CD4-positive, CD25-positive, alpha-beta regulatory T cell (primary cell): ENCODE measurements at regions not wholly inside any gene's neighbourhood (a gene's known extent, or its start where the extent isn't known, plus 50 kb on each side); places are given as distances from the start of the nearest gene placed in this dataset.

Experiments
- ATAC-seq, 2 donors: fragments of 150-1000 bp; cut with Tn5 transposase; one replicate each; pipeline ENCODE4 v1.10.0; 2021; ENCODE audit warnings: low read depth in 2 of 2, moderate number of reproducible peaks in 2 of 2, moderate library complexity in 1 of 2
- DNase-seq, 3 donors: peaks; one replicate each; pipeline versions ENCODE4 v3.0.0 to v3.0.0-alpha.2; 2012 to 2022; ENCODE audit warnings: mixed read lengths in 1 of 3
- H3K27ac ChIP-seq: one replicate; pipeline ENCODE4 v1.7.0; 2013; ENCODE audit warnings: mild to moderate bottlenecking, low read length; ENCODE audit not compliant: insufficient read depth, poor library complexity, severe bottlenecking
- H3K27me3 ChIP-seq: one replicate; pipeline ENCODE4 v1.7.0; 2013; ENCODE audit warnings: low read length; ENCODE audit not compliant: control insufficient read depth, insufficient read depth
- H3K36me3 ChIP-seq: one replicate; pipeline ENCODE4 v1.7.0; 2013; ENCODE audit warnings: mild to moderate bottlenecking, low read length, moderate library complexity; ENCODE audit not compliant: control insufficient read depth, insufficient read depth
- H3K4me1 ChIP-seq: 2 replicates; pipeline ENCODE4 v1.7.0; 2013; ENCODE audit warnings: mild to moderate bottlenecking, low read length; ENCODE audit not compliant: insufficient read depth, control insufficient read depth, poor library complexity, severe bottlenecking
- H3K4me3 ChIP-seq: one replicate; pipeline ENCODE4 v1.7.0; 2013; ENCODE audit warnings: low read depth, mild to moderate bottlenecking, low read length, moderate library complexity
- H3K9me3 ChIP-seq, 2 experiments: 1 replicate in 1 of 2; 2 replicates in 1 of 2; pipeline ENCODE4 v1.7.0; 2013; ENCODE audit warnings: low read length in 2 of 2, mild to moderate bottlenecking in 1 of 2, moderate library complexity in 1 of 2; ENCODE audit not compliant: control insufficient read depth in 2 of 2
- H3K27ac Mint-ChIP-seq, 3 donors: one replicate each; pipeline ENCODE4 v1.8.0; 2020 to 2022; ENCODE audit warnings: mild to moderate bottlenecking in 3 of 3, mixed read lengths in 3 of 3, moderate library complexity in 2 of 3
- H3K27me3 Mint-ChIP-seq: one replicate; pipeline ENCODE4 v1.8.0; 2022; ENCODE audit warnings: mild to moderate bottlenecking, mixed read lengths
- H3K36me3 Mint-ChIP-seq: one replicate; pipeline ENCODE4 v1.8.0; 2020; ENCODE audit warnings: mixed read lengths
- H3K4me1 Mint-ChIP-seq, 4 donors: one replicate each; pipeline ENCODE4 v1.8.0; 2020 to 2022; ENCODE audit warnings: mixed read lengths in 4 of 4, mild to moderate bottlenecking in 1 of 4
- H3K4me3 Mint-ChIP-seq, 4 donors: one replicate each; pipeline ENCODE4 v1.8.0; 2020 to 2022; ENCODE audit warnings: mild to moderate bottlenecking in 4 of 4, mixed read lengths in 4 of 4, moderate library complexity in 3 of 4
- H3K9me3 Mint-ChIP-seq, 7 donors: one replicate each; pipeline ENCODE4 v1.8.0; 2020 to 2022; ENCODE audit warnings: mixed read lengths in 7 of 7, mild to moderate bottlenecking in 3 of 7, moderate library complexity in 2 of 7

GRCh38 chr1:101300916-101301315, 64.1 kb downstream of the S1PR1 start:
- Mint-ChIP-seq H3K27me3 (peaks cover 8% of the 10 kb centered on the region), H3K4me1 (peaks cover 4 to 33% (median 16%) of the 10 kb centered on the region in 4 donors), H3K27ac (peak overlapping the region in 1 of 3 donors; percentile 1), H3K36me3 (peaks cover 3% of the 10 kb centered on the region), H3K4me3 (no peak overlapping the region), H3K9me3 (no peaks in the 10 kb centered on the region)
- no peaks in the 10 kb centered on the region for H3K36me3 ChIP-seq
- H3K4me3 ChIP-seq: no peak overlapping the region
- peaks cover 2% of the 10 kb centered on the region for H3K27me3 ChIP-seq
- no peak overlapping the region for H3K27ac ChIP-seq
- no peaks in the 10 kb centered on the region for H3K9me3 ChIP-seq
- ATAC-seq (no peak), DNase-seq (no peak)
- peaks cover 12% of the 10 kb centered on the region for H3K4me1 ChIP-seq

GRCh38 chr1:101301446-101302057, 64.7 kb downstream of the S1PR1 start:
- ATAC-seq: no peak
- peaks cover 2% of the 10 kb centered on the region for H3K27me3 ChIP-seq
- no peak overlapping the region for H3K4me3 Mint-ChIP-seq

GRCh38 chr1:101302831-101303511, 66.2 kb downstream of the S1PR1 start:
- Histone ChIP-seq H3K4me1 (peaks cover 12% of the 10 kb centered on the region), H3K4me3 (no peak overlapping the region), H3K27ac (no peak overlapping the region), H3K9me3 (no peaks in the 10 kb centered on the region), H3K36me3 (no peaks in the 10 kb centered on the region), H3K27me3 (peaks cover 2% of the 10 kb centered on the region)
- ATAC-seq (no peak), DNase-seq (no peak)
- Mint-ChIP-seq H3K4me1 (peaks cover 4 to 29% (median 20%) of the 10 kb centered on the region in 4 donors), H3K4me3 (no peak overlapping the region), H3K9me3 (no peaks in the 10 kb centered on the region), H3K27ac (peak overlapping the region in 1 of 3 donors; percentile 29), H3K27me3 (peaks cover 8% of the 10 kb centered on the region), H3K36me3 (no peaks in the 10 kb centered on the region)

More at GRCh38 chr1:101301446-101302057, 64.7 kb downstream of the S1PR1 start:
- Histone ChIP-seq H3K36me3 (no peaks in the 10 kb centered on the region), H3K27ac (no peak overlapping the region), H3K9me3 (no peaks in the 10 kb centered on the region), H3K4me3 (no peak overlapping the region), H3K4me1 (peaks cover 12% of the 10 kb centered on the region)
- no peak for DNase-seq
- Mint-ChIP-seq H3K27me3 (peaks cover 8% of the 10 kb centered on the region), H3K4me1 (peaks cover 4 to 28% (median 16%) of the 10 kb centered on the region in 4 donors), H3K27ac (no peak overlapping the region), H3K9me3 (no peaks in the 10 kb centered on the region), H3K36me3 (peaks cover 3% of the 10 kb centered on the region)

- H3K9me3 Mint-ChIP-seq: no peaks in the 10 kb centered on the region
- no peaks in the 10 kb centered on the region for H3K36me3 Mint-ChIP-seq
- ATAC-seq (no peak), DNase-seq (no peak)
- H3K27me3 Mint-ChIP-seq: no peaks in the 10 kb centered on the region
- Histone ChIP-seq H3K4me3 (no peak overlapping the region), H3K9me3 (no peaks in the 10 kb centered on the region), H3K4me1 (peaks cover 33% of the 10 kb centered on the region), H3K36me3 (no peaks in the 10 kb centered on the region), H3K27ac (peak overlapping the region; percentile 88), H3K27me3 (no peaks in the 10 kb centered on the region)
- H3K4me1 Mint-ChIP-seq: peaks cover 36 to 58% (median 43%) of the 10 kb centered on the region in 4 donors
- H3K27ac Mint-ChIP-seq: peak overlapping the region; percentile 5 to 97 (median 96)
- H3K4me3 Mint-ChIP-seq: peak overlapping the region; percentile 56 to 89 (median 58)
Measured at GRCh38 chr1:101307985-101308689, 71.3 kb downstream of the S1PR1 start.

GRCh38 chr1:101308935-101309333, 72.1 kb downstream of the S1PR1 start:
- no peaks in the 10 kb centered on the region for H3K9me3 ChIP-seq
- peaks cover 33% of the 10 kb centered on the region for H3K4me1 ChIP-seq
- peak overlapping the region; percentile 77 for H3K4me3 ChIP-seq
- H3K36me3 ChIP-seq: no peaks in the 10 kb centered on the region
- ATAC-seq (peak in 1 of 2 donors; percentile 1), DNase-seq (peak in 1 of 3 donors; percentile 22)
- Mint-ChIP-seq H3K36me3 (no peaks in the 10 kb centered on the region), H3K27ac (peak overlapping the region; percentile 95 to 97 (median 96)), H3K4me3 (peak overlapping the region; percentile 85 to 93 (median 88)), H3K9me3 (no peaks in the 10 kb centered on the region), H3K4me1 (peaks cover 36 to 63% (median 44%) of the 10 kb centered on the region in 4 donors), H3K27me3 (no peaks in the 10 kb centered on the region)
- H3K27me3 ChIP-seq: no peaks in the 10 kb centered on the region
- H3K27ac ChIP-seq: peak overlapping the region; percentile 88

GRCh38 chr1:101309334-101310311, 72.8 kb downstream of the S1PR1 start:
- DNase-seq: peak; percentile 63 to 88 (median 86)
- Mint-ChIP-seq H3K36me3 (no peaks in the 10 kb centered on the region), H3K4me1 (peaks cover 36 to 64% (median 44%) of the 10 kb centered on the region in 4 donors), H3K27me3 (no peaks in the 10 kb centered on the region), H3K27ac (peak overlapping the region; percentile 95 to 97 (median 96)), H3K9me3 (no peaks in the 10 kb centered on the region), H3K4me3 (peak overlapping the region; percentile 85 to 93 (median 88))
- no peaks in the 10 kb centered on the region for H3K27me3 ChIP-seq
- peaks cover 33% of the 10 kb centered on the region for H3K4me1 ChIP-seq
- H3K36me3 ChIP-seq: no peaks in the 10 kb centered on the region
- peak overlapping the region; percentile 77 for H3K4me3 ChIP-seq
- peak overlapping the region; percentile 88 for H3K27ac ChIP-seq
- no peaks in the 10 kb centered on the region for H3K9me3 ChIP-seq
- peak; percentile 72 to 79 for ATAC-seq

- H3K27ac Mint-ChIP-seq: peak overlapping the region; percentile 95 to 97 (median 96)
- ATAC-seq (no peak), DNase-seq (peak in 2 of 3 donors; percentile 19 to 70)
- no peaks in the 10 kb centered on the region for H3K27me3 Mint-ChIP-seq
- peak overlapping the region; percentile 88 for H3K27ac ChIP-seq
- peaks cover 33% of the 10 kb centered on the region for H3K4me1 ChIP-seq
- H3K4me3 ChIP-seq: peak overlapping the region; percentile 77
- no peaks in the 10 kb centered on the region for H3K36me3 Mint-ChIP-seq
- no peaks in the 10 kb centered on the region for H3K36me3 ChIP-seq
- H3K4me1 Mint-ChIP-seq: peaks cover 36 to 64% (median 44%) of the 10 kb centered on the region in 4 donors
- peak overlapping the region; percentile 85 to 93 (median 88) for H3K4me3 Mint-ChIP-seq
- H3K27me3 ChIP-seq: no peaks in the 10 kb centered on the region
- no peaks in the 10 kb centered on the region for H3K9me3 Mint-ChIP-seq
- no peaks in the 10 kb centered on the region for H3K9me3 ChIP-seq
Measured at GRCh38 chr1:101310506-101310905, 73.7 kb downstream of the S1PR1 start.
